Left lung (tissue), 4 donors: ENCODE measurements at regions not wholly inside any gene's neighbourhood (a gene's known extent, or its start where the extent isn't known, plus 50 kb on each side); places are given as distances from the start of the nearest gene placed in this dataset.

Experiments used
- ATAC-seq: fragments of 200-7000 bp; cut with Tn5 transposase; one replicate; pipeline ENCODE4 v1.9.1; 2020; ENCODE audit warnings: moderate library complexity
- DNase-seq, 4 donors: peaks; one replicate each; pipeline ENCODE4 v3.0.0-alpha.2; 2013 to 2020
- H3K27ac ChIP-seq, 2 donors: fragments of 200-600 bp; sonication (generic) in 1 of 2; one replicate each; pipeline versions ENCODE4 v1.5.0 to v1.8.0; 2020 to 2021
- H3K27me3 ChIP-seq, 2 donors: fragments of 200-600 bp; sonication (generic) in 1 of 2; one replicate each; pipeline versions ENCODE4 v1.5.0 to v1.8.0; 2020 to 2021
- H3K36me3 ChIP-seq, 2 donors: fragments of 200-600 bp; sonication (generic) in 1 of 2; one replicate each; pipeline versions ENCODE4 v1.5.0 to v1.8.0; 2020 to 2021
- H3K4me1 ChIP-seq, 2 donors: fragments of 200-600 bp; one replicate each; pipeline ENCODE4 v1.8.0; 2021
- H3K4me3 ChIP-seq, 2 donors: fragments of 200-600 bp; sonication (generic) in 1 of 2; one replicate each; pipeline versions ENCODE4 v1.5.0 to v1.8.0; 2020 to 2021; ENCODE audit warnings: mild to moderate bottlenecking in 1 of 2
- H3K9me3 ChIP-seq, 2 donors: fragments of 200-600 bp; sonication (generic) in 1 of 2; one replicate each; pipeline versions ENCODE4 v1.5.0 to v1.8.0; 2020 to 2021
- CTCF ChIP-seq, 2 donors: fragments of 200-600 bp; sonication (generic) in 1 of 2; IDR thresholded peaks; one replicate each; pipeline versions ENCODE4 v1.5.0 to v1.8.0; 2021; ENCODE audit warnings: antibody characterized with exemption in 2 of 2
- intact Hi-C, 2 donors: fragments of 100-400 bp; cut with DNase I; formaldehyde crosslinking; loops; one replicate each; pipeline versions ENCODE4 v1.11.2 to v1.14.2; 2022
- donor health status: DM: no; HTN: yes; CAD: no.
- donor health status: DM: no; HTN: no; CAD: no.

DNA sequence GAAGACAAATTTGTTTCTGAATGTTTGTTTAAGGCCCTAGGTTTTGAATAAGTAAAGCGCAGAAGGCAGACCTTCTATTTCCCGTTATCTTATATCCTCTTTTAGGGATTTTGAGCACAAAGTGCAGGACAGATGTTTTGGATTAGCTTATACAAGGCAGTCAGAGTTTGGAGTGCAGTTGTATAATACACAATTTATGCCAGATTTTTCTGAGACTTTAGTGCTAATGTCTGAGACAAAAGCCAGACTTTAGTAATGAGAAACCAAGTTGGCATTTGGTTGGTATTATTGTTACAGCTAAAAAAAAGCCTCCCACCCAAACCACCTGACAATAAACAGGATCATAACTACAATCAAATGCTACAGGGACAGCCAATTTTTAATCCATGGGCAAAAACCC is 309.9 kb upstream of the SATB1 start:
- H3K27ac ChIP-seq, result no peak overlapping the region
- H3K4me1 ChIP-seq, result peaks cover 0 to 7% of the 10 kb centered on the region in 2 donors
- no peak for TF ChIP-seq CTCF (IDR thresholded peaks at IDR 0.05)
- no peaks in the 10 kb centered on the region for H3K9me3 ChIP-seq
- ATAC-seq (no peak), DNase-seq (no peak)
- H3K36me3 ChIP-seq, result no peaks in the 10 kb centered on the region
- intact Hi-C loops, result no loop called here
- H3K4me3 ChIP-seq, result no peak overlapping the region
- H3K27me3 ChIP-seq, result no peaks in the 10 kb centered on the region

GRCh38 chr3:18734309-18734708 is 309.2 kb upstream of the SATB1 start:
- Histone ChIP-seq H3K4me3 (no peak overlapping the region), H3K9me3 (no peaks in the 10 kb centered on the region), H3K27ac (no peak overlapping the region), H3K4me1 (peaks cover 0 to 2% of the 10 kb centered on the region in 2 donors), H3K27me3 (no peaks in the 10 kb centered on the region), H3K36me3 (no peaks in the 10 kb centered on the region)
- no peak for TF ChIP-seq CTCF (IDR thresholded peaks at IDR 0.05)
- DNase-seq (no peak), ATAC-seq (no peak)
- intact Hi-C loops, result no loop called here

- intact Hi-C loops, result no loop called here
- ATAC-seq (no peak), DNase-seq (no peak)
- no peak overlapping the region for H3K27ac ChIP-seq
- no peaks in the 10 kb centered on the region for H3K4me1 ChIP-seq
- no peaks in the 10 kb centered on the region for H3K36me3 ChIP-seq
- TF ChIP-seq CTCF (IDR thresholded peaks at IDR 0.05), result no peak
- H3K4me3 ChIP-seq, result no peak overlapping the region
- no peaks in the 10 kb centered on the region for H3K27me3 ChIP-seq
- no peaks in the 10 kb centered on the region for H3K9me3 ChIP-seq
These were observed 307.3 kb upstream of the SATB1 start for GRCh38 chr3:18732474-18732873.

- H3K27me3 ChIP-seq, result no peaks in the 10 kb centered on the region
- H3K4me1 ChIP-seq, result peaks cover 0 to 9% of the 10 kb centered on the region in 2 donors
- no peak overlapping the region for H3K27ac ChIP-seq
- no peak for ATAC-seq
- no peak for TF ChIP-seq CTCF (IDR thresholded peaks at IDR 0.05)
- H3K9me3 ChIP-seq, result no peaks in the 10 kb centered on the region
- no peak overlapping the region for H3K4me3 ChIP-seq
- intact Hi-C loops, result no loop called here
- H3K36me3 ChIP-seq, result no peaks in the 10 kb centered on the region
- DNase-seq, result no peak
These were observed 305.4 kb upstream of the SATB1 start for GRCh38 chr3:18730491-18730890.

DNA sequence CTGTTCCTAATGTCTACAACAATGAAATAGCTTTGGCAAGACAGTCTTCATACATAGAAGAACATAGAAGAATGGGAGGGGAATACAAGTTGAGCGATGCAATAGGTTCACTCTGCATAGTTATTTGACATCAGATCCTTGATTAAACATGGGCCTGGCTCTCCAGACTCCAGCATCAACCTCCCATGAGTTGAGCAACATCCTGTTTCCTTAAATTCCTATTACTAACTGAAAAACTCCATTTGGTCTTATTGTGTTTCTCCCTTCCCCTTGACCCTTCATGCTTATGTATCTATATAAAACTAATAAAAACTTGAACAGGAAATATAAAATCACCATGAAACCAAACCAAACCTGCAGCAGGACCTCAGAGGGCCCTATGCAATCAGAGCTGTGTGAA is 304.5 kb upstream of the SATB1 start:
- intact Hi-C loops, result no loop called here
- ATAC-seq (no peak), DNase-seq (no peak)
- no peaks in the 10 kb centered on the region for H3K9me3 ChIP-seq
- TF ChIP-seq CTCF (IDR thresholded peaks at IDR 0.05), result no peak
- H3K4me1 ChIP-seq, result peaks cover 0 to 16% of the 10 kb centered on the region in 2 donors
- H3K27me3 ChIP-seq, result no peaks in the 10 kb centered on the region
- H3K36me3 ChIP-seq, result no peaks in the 10 kb centered on the region
- no peak overlapping the region for H3K27ac ChIP-seq
- no peak overlapping the region for H3K4me3 ChIP-seq
